NT2/D1 (cell line): ENCODE measurements at regions not wholly inside any gene's neighbourhood (a gene's known extent, or its start where the extent isn't known, plus 50 kb on each side); places are given as distances from the start of the nearest gene placed in this dataset.

Experiments
- DNase-seq: peaks from one replicate; pipeline ENCODE4 v3.0.0-alpha.2; 2011; ENCODE audit warnings: low read depth, low spot score
- H3K27me3 ChIP-seq: 2 replicates; pipeline ENCODE4 v1.6.0; 2011; ENCODE audit warnings: mild to moderate bottlenecking; ENCODE audit not compliant: insufficient read length, insufficient read depth
- H3K36me3 ChIP-seq: 2 replicates; pipeline ENCODE4 v1.6.1; 2011; ENCODE audit warnings: mild to moderate bottlenecking, low read length, mixed read lengths; ENCODE audit not compliant: insufficient read depth, insufficient read length
- H3K4me1 ChIP-seq: 2 replicates; pipeline ENCODE4 v1.5.1; 2011; ENCODE audit not compliant: insufficient read depth, insufficient read length
- H3K4me3 ChIP-seq: 2 replicates; pipeline ENCODE4 v1.5.1; 2011; ENCODE audit warnings: low read depth; ENCODE audit not compliant: insufficient read length
- H3K9ac ChIP-seq: 2 replicates; pipeline ENCODE4 v1.6.0; 2011; ENCODE audit warnings: low read depth; ENCODE audit not compliant: insufficient read length
- H3K9me3 ChIP-seq: 2 replicates; pipeline ENCODE4 v1.5.1; 2011; ENCODE audit warnings: mild to moderate bottlenecking, low read length; ENCODE audit not compliant: insufficient read depth
- SUZ12 ChIP-seq: IDR thresholded peaks from 2 replicates; pipeline ENCODE4 v1.6.1; 2011; ENCODE audit not compliant: insufficient read length, insufficient read depth; ENCODE audit errors: extremely low read depth
- YY1 ChIP-seq: IDR thresholded peaks from 2 replicates; pipeline ENCODE4 v1.6.1; 2011; ENCODE audit not compliant: insufficient read length, insufficient read depth
- ZNF274 ChIP-seq: IDR thresholded peaks from 2 replicates; pipeline ENCODE4 v1.6.1; 2011; ENCODE audit warnings: mild to moderate bottlenecking, low read depth, low read length

DNA sequence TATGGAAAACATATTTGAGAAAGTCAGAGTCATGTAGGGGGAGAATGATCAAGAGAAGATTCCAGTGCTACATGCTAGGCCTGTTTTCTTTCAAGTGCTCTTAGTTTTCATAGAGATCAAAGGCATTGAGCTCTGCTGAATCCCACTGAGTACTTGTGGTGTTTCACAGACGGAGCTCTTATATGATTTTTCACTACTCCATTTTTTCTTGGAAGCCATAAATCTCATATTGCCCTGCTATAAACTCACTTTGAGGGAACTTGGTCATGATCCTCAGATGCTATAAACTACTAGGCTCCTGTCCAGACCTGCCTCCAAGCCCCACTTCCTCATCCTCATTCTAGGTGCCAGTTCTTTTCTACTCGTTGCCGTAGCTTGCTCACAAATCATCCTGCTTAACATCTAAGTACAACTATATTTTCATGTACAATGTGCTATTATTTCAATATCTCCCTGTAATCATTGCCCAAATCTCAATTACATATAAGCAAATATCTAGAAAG, 180.8 kb upstream of the CCDC179 start:
- H3K9me3 ChIP-seq: no peaks in the 10 kb centered on the region
- no peaks in the 10 kb centered on the region for H3K27me3 ChIP-seq
- no peaks in the 10 kb centered on the region for H3K36me3 ChIP-seq
- no peaks in the 10 kb centered on the region for H3K4me1 ChIP-seq
- no peak for DNase-seq
- H3K4me3 ChIP-seq: no peak overlapping the region
- TF ChIP-seq SUZ12: no peak
- no peak for TF ChIP-seq YY1
- no peak for TF ChIP-seq ZNF274
- no peak overlapping the region for H3K9ac ChIP-seq

DNA sequence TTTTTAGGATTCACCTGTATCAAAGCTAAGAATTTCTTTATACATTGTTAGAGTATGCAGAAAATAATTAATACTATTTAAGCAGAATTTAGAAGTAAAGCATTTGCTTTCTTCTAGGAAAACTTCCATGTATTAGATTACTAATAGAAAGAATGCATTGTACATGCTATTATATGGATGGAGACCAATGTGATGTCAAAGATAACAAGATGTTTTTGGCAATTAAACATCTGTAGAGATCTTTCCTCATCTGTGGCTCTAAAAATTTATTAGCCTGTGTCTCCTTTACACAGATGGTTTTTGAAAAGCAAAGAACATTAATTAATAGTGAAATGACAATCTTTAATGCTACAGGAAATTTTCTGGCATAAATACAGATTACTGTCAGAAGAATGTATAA, 198.4 kb upstream of the CCDC179 start:
- TF ChIP-seq SUZ12 (no peak), YY1 (no peak)

DNA sequence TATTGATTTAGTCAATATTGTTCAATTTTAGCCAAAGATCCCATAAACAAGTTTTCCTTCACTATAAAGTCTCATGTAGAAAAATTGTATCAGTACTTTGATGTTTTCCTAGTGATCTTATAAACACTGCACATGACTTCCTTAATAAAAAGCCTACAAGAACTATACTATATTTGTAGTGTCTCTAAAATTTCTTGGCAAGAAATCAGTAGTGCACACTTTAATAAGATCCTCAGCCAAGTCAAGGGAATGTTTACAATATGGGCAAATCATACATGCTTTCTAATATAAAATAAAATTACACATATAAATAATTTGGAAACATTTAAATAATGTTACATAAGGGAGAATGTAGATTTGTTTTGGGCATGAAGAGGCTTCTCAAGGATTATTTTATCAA, 203.0 kb upstream of the CCDC179 start:
- no peak for DNase-seq
- Histone ChIP-seq H3K36me3 (no peaks in the 10 kb centered on the region), H3K4me3 (no peak overlapping the region), H3K9ac (no peak overlapping the region), H3K27me3 (no peaks in the 10 kb centered on the region), H3K9me3 (no peaks in the 10 kb centered on the region), H3K4me1 (no peaks in the 10 kb centered on the region)
- TF ChIP-seq ZNF274: no peak
- no peak for TF ChIP-seq SUZ12
- no peak for TF ChIP-seq YY1

More for the DNA sequence above, 198.4 kb upstream of the CCDC179 start:
- no peaks in the 10 kb centered on the region for H3K27me3 ChIP-seq
- H3K4me3 ChIP-seq: no peak overlapping the region
- H3K9me3 ChIP-seq: no peaks in the 10 kb centered on the region
- no peaks in the 10 kb centered on the region for H3K36me3 ChIP-seq
- H3K9ac ChIP-seq: no peak overlapping the region
- no peak for DNase-seq
- H3K4me1 ChIP-seq: no peaks in the 10 kb centered on the region

DNA sequence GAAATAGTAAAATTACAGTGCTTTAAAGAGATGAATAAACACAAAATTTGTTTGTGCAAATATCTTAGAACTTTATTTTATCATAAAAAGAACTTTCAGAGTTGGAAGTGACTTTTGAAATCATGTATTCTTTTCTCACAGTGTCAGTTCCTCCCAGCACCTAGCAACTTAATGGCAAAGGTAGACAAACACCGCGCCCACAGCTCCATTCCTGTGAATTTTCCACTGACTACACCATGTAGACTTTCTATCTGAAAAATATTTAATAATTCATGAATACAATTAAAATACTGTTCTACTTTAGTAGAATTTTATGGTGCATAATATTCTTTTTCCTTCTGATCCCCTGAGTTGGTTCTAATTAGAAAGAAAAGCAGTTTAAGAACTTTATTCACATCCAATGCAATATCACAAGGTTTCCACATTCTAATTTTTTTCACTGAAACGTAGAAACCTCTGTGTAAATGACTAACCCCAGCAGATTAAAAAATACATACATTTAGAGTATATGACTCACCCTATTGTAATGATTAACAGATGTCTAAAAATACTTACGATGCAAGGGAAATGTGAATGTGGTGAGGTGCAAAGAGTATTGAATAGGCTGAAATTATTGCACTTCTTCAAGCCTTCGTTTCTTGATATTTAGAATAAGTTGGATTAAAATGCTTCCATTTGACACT, 218.2 kb upstream of the CCDC179 start:
- H3K4me3 ChIP-seq: no peak overlapping the region
- no peaks in the 10 kb centered on the region for H3K9me3 ChIP-seq
- no peaks in the 10 kb centered on the region for H3K4me1 ChIP-seq
- DNase-seq: no peak
- H3K27me3 ChIP-seq: no peaks in the 10 kb centered on the region
- no peak overlapping the region for H3K9ac ChIP-seq
- no peak for TF ChIP-seq YY1
- H3K36me3 ChIP-seq: no peaks in the 10 kb centered on the region

DNA sequence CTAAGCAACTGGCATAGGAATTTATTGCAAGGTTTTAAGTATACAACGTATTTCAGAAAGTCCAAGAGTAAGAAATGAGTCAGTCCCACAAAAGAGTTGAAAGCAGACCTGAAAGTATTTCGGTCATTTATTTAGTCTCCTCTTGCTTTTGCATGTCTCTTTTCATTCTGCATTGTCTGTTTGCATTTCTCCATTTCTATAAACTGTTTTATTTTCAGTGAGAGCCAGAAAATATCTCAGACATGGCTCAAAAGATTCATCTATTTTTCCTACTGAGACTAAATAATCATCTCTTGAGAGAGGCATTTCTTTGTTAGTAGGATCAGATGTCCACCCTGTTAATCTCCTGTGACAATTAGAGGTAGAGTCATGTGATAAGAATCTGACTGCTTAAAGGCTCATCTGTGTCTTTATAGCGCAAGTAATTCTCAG, 219.1 kb upstream of the CCDC179 start:
- Histone ChIP-seq H3K36me3 (no peaks in the 10 kb centered on the region), H3K4me3 (no peak overlapping the region), H3K27me3 (no peaks in the 10 kb centered on the region), H3K9me3 (no peaks in the 10 kb centered on the region), H3K9ac (no peak overlapping the region), H3K4me1 (no peaks in the 10 kb centered on the region)
- no peak for DNase-seq
- TF ChIP-seq SUZ12 (no peak), YY1 (no peak), ZNF274 (no peak)

DNA sequence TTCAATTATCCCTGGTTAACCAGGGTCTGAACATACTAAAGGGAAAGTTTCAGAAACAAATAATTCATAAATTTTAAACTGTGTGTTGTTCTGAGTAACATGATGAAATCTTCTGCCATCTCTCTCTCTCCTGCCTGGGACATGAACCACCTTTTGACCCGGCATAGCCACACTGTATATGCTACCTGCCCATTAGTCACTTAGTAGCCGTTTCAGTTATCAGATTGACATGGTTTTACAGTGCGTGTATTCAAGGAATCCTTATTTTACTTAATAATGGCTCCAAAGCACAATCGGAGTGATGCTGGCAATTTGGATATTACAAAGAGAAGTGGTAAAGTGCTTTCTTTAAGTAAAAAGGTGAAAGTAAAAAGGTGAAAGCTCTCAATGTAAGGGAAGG, 227.1 kb upstream of the CCDC179 start:
- H3K36me3 ChIP-seq: no peaks in the 10 kb centered on the region
- H3K4me1 ChIP-seq: no peaks in the 10 kb centered on the region

DNA sequence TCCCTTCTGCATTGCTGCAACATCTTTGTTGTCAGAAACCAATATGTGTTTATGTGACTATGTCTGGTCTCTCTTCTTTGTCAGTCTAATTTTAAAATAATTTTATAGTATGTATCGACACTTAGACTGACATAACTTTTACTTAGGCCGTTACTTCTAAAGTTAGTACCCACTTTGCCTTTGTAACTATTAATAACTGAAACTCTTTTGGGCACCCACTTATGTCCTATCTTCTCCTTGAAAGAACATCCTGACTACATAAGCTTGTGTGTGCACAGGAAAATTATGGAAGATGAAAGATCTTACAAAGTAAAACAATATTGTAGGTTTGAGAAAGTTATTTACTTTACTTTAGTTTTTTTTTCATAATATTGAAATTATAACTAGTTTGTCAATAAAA, 230.4 kb upstream of the CCDC179 start:
- Histone ChIP-seq H3K4me3 (no peak overlapping the region), H3K9me3 (no peaks in the 10 kb centered on the region), H3K27me3 (no peaks in the 10 kb centered on the region), H3K4me1 (no peaks in the 10 kb centered on the region), H3K36me3 (no peaks in the 10 kb centered on the region), H3K9ac (no peak overlapping the region)
- TF ChIP-seq ZNF274: no peak
- TF ChIP-seq SUZ12: no peak
- no peak for TF ChIP-seq YY1
- no peak for DNase-seq

More for the DNA sequence above, 227.1 kb upstream of the CCDC179 start:
- Histone ChIP-seq H3K27me3 (no peaks in the 10 kb centered on the region), H3K9me3 (no peaks in the 10 kb centered on the region), H3K4me3 (no peak overlapping the region), H3K9ac (no peak overlapping the region)
- DNase-seq: no peak
- TF ChIP-seq YY1: no peak
- TF ChIP-seq ZNF274: no peak
- TF ChIP-seq SUZ12: no peak

DNA sequence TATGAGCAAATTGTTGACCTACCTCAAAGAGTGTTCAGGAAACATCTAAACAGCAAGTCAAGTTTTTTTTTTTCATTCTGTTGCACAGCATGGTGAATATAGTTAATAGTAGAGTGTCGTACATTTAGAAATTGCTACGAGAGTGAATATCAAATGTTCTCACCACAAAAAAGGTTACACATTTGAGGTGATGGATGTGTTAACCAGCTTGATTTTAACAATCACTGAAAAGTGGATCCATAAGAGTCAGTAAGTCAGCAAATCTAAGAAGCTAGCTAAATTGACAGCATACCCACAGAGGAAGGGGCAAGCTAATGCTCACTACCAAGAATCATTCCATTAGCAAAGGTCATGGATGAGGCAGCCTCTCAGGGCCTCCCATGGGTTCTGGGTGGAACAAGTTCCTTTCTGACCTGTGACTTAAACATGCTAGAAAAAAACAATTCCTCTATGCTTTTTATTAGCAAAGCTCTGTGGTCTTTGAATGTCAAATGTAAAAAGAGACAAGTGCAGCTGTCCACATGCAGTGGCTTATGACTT, 235.4 kb upstream of the CCDC179 start:
- H3K4me1 ChIP-seq: no peaks in the 10 kb centered on the region
- no peak for DNase-seq
- no peak overlapping the region for H3K9ac ChIP-seq
- no peaks in the 10 kb centered on the region for H3K9me3 ChIP-seq
- no peaks in the 10 kb centered on the region for H3K27me3 ChIP-seq
- no peaks in the 10 kb centered on the region for H3K36me3 ChIP-seq
- TF ChIP-seq ZNF274 (no peak), SUZ12 (no peak), YY1 (no peak)
- no peak overlapping the region for H3K4me3 ChIP-seq
